ENCODE measurements at regions not wholly inside any gene's neighbourhood (a gene's known extent, or its start where the extent isn't known, plus 50 kb on each side); places are given as distances from the start of the nearest gene placed in this dataset.

DNA sequence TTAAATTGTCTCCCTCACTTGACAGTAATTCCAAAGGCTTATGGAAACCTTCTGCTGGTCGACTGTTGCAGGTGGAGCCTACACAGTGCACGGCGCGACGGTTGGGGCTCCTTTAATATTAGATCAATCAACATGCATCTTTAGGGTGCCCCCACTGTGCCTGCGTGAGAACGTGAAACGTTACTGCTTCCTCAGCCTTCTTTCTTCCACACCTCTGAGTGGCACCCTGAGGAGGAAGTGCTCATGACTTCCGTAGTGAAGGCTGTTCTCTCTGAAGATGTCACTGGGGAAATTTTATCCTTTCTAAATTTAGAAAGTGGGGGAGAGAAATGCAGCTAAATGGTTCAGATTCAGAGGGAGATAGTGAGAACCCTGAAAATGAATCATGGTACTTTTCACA, 184.0 kb upstream of the ZFP42 start:
- Histone ChIP-seq H4K8ac (ENCODE audit: low read depth in 2 of 2, low read length in 2 of 2) (no peak overlapping the region), H3K9ac (ENCODE audit: low read depth, low read length) (no peak overlapping the region), H3K4me3 (ENCODE audit: insufficient read depth, low read depth, low read length) (no peak overlapping the region), H2BK20ac (ENCODE audit: low read depth, low read length) (no peak overlapping the region), H2AK5ac (ENCODE audit: low read depth, low read length) (no peak overlapping the region), H4K20me1 (ENCODE audit: insufficient read depth, low read length) (no peaks in the 10 kb centered on the region), H3K56ac (ENCODE audit: extremely low read depth, insufficient read depth, low read length) (no peak overlapping the region), H3K4me1 (ENCODE audit: control insufficient read depth, insufficient read depth, low read length) (no peaks in the 10 kb centered on the region), H3K27ac (ENCODE audit: insufficient read depth, low read length) (no peak overlapping the region), H3K4me2 (ENCODE audit: low read depth, low read length) (no peak overlapping the region), H3K36me3 (ENCODE audit: control insufficient read depth, insufficient read depth, low read length) (no peaks in the 10 kb centered on the region), H2BK15ac (ENCODE audit: low read depth, low read length) (no peak overlapping the region), H3K23ac (ENCODE audit: low read depth, low read length) (no peak overlapping the region), H3K9me3 (ENCODE audit: control insufficient read depth, insufficient read depth, low read length) (no peaks in the 10 kb centered on the region), H3K9me1 (ENCODE audit: insufficient read depth, low read length) (no peaks in the 10 kb centered on the region), H2AFZ (replicated peaks; ENCODE audit: low read length, poor library complexity) (no peak overlapping the region), H3K4ac (ENCODE audit: low read depth, low read length) (no peak overlapping the region), H4K5ac (ENCODE audit: low read depth, low read length) (no peak overlapping the region), H3K79me1 (ENCODE audit: low read depth in 1 of 2, low read length in 2 of 2) (no peaks in the 10 kb centered on the region), H3K14ac (replicated peaks; ENCODE audit: low read depth, low read length) (no peak overlapping the region), H2BK120ac (ENCODE audit: low read depth, low read length) (no peak overlapping the region), H2BK5ac (ENCODE audit: low read depth, low read length, poor library complexity, severe bottlenecking) (no peak overlapping the region), H3K27me3 (ENCODE audit: control insufficient read depth, insufficient read depth, low read length) (no peaks in the 10 kb centered on the region), H4K91ac (ENCODE audit: insufficient read depth, low read depth, low read length) (no peak overlapping the region), H3K18ac (ENCODE audit: low read depth, low read length) (no peak overlapping the region), H2AK9ac (replicated peaks; ENCODE audit: low read depth, low read length, poor library complexity) (no peak overlapping the region)
- DNase-seq (no peak), ATAC-seq (ENCODE audit: low read depth) (no peak)
- in situ Hi-C loops (cut with MboI; ENCODE audit: low sequenced_read_pairs) (no loop called here), intact Hi-C loops (cut with micrococcal nuclease) (no loop called here), dilution Hi-C loops (cut with HindIII; ENCODE audit: low sequenced_read_pairs, unreplicated experiment) (no loop called here)
- ChIA-PET POLR2A (ENCODE audit: unreplicated experiment) (no interaction called here), CTCF (no interaction called here)
- no TSS peak for BruUV-seq (replicated peaks)
- no peak for TF ChIP-seq MAFK (IDR thresholded peaks at IDR 0.05; ENCODE audit: low read depth, low read length)
- TF ChIP-seq, protein P1, sequence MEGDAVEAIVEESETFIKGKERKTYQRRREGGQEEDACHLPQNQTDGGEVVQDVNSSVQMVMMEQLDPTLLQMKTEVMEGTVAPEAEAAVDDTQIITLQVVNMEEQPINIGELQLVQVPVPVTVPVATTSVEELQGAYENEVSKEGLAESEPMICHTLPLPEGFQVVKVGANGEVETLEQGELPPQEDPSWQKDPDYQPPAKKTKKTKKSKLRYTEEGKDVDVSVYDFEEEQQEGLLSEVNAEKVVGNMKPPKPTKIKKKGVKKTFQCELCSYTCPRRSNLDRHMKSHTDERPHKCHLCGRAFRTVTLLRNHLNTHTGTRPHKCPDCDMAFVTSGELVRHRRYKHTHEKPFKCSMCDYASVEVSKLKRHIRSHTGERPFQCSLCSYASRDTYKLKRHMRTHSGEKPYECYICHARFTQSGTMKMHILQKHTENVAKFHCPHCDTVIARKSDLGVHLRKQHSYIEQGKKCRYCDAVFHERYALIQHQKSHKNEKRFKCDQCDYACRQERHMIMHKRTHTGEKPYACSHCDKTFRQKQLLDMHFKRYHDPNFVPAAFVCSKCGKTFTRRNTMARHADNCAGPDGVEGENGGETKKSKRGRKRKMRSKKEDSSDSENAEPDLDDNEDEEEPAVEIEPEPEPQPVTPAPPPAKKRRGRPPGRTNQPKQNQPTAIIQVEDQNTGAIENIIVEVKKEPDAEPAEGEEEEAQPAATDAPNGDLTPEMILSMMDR (conservative IDR thresholded peaks at IDR 0.05; ENCODE audit: low read depth, low read length) = no peak
- no peak for TF ChIP-seq POLR2A (IDR thresholded peaks at IDR 0.05; ENCODE audit: low read depth, low read length)
- no peak for TF ChIP-seq FOS (IDR thresholded peaks at IDR 0.05; ENCODE audit: low read depth, low read length)
- TF ChIP-seq MAZ (IDR thresholded peaks at IDR 0.05; ENCODE audit: borderline replicate concordance, low read depth, low read length) = no peak
- no peak for TF ChIP-seq MXI1 (IDR thresholded peaks at IDR 0.05; ENCODE audit: borderline replicate concordance, low read depth, low read length)
- TF ChIP-seq RAD21 (IDR thresholded peaks at IDR 0.05; ENCODE audit: low read length) = no peak
- no peak for TF ChIP-seq CEBPB (IDR thresholded peaks at IDR 0.05; ENCODE audit: low read depth, low read length)
- TF ChIP-seq RFX5 (IDR thresholded peaks at IDR 0.05; ENCODE audit: low read depth, low read length) = no peak
- TF ChIP-seq RCOR1 (IDR thresholded peaks at IDR 0.05; ENCODE audit: insufficient replicate concordance, low read length) = no peak
- TF ChIP-seq SMC3 (IDR thresholded peaks at IDR 0.05; ENCODE audit: low read depth, low read length) = no peak
- WGBS, 2 experiments (ENCODE audit: extremely low coverage in 2 of 2, insufficient read length in 1 of 2) = 60% methylated on average over 1 of the region's 9 CpGs; no CpG with 5 or more reads in 1 of the 2 experiments
